ENCODE measurements at regions not wholly inside any gene's neighbourhood (a gene's known extent, or its start where the extent isn't known, plus 50 kb on each side); places are given as distances from the start of the nearest gene placed in this dataset.

DNA sequence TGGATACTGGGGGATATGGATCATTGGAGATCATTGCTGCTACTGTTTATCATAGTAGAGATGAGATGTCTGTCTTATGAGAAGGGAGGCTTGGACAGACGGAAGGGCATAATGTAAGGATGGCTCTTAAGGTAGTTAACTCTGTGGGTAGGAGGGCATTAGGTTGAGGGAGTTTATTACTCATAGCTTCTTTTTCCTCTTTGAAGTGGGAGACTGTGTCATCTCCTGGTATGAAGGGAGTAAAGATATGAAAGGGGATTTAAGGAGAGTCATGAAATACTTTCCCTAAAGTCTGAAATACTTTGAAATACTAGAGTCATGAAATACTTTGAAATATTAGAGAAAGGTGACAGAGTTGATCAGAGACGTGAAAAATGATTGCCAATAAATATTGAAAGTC, 255.5 kb upstream of the PITX2 start:
- no peak overlapping the region for H3K4me3 ChIP-seq (ENCODE audit: low read depth in 2 of 2, low read length in 2 of 2)
- in situ Hi-C loops (cut with HindIII; ENCODE audit: low pct_unique_long_range_greater_than_20kb, low sequenced_read_pairs), result no loop called here
- TF ChIP-seq, protein P1, sequence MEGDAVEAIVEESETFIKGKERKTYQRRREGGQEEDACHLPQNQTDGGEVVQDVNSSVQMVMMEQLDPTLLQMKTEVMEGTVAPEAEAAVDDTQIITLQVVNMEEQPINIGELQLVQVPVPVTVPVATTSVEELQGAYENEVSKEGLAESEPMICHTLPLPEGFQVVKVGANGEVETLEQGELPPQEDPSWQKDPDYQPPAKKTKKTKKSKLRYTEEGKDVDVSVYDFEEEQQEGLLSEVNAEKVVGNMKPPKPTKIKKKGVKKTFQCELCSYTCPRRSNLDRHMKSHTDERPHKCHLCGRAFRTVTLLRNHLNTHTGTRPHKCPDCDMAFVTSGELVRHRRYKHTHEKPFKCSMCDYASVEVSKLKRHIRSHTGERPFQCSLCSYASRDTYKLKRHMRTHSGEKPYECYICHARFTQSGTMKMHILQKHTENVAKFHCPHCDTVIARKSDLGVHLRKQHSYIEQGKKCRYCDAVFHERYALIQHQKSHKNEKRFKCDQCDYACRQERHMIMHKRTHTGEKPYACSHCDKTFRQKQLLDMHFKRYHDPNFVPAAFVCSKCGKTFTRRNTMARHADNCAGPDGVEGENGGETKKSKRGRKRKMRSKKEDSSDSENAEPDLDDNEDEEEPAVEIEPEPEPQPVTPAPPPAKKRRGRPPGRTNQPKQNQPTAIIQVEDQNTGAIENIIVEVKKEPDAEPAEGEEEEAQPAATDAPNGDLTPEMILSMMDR (IDR thresholded peaks at IDR 0.05), result no peak
- TF ChIP-seq, protein P2, sequence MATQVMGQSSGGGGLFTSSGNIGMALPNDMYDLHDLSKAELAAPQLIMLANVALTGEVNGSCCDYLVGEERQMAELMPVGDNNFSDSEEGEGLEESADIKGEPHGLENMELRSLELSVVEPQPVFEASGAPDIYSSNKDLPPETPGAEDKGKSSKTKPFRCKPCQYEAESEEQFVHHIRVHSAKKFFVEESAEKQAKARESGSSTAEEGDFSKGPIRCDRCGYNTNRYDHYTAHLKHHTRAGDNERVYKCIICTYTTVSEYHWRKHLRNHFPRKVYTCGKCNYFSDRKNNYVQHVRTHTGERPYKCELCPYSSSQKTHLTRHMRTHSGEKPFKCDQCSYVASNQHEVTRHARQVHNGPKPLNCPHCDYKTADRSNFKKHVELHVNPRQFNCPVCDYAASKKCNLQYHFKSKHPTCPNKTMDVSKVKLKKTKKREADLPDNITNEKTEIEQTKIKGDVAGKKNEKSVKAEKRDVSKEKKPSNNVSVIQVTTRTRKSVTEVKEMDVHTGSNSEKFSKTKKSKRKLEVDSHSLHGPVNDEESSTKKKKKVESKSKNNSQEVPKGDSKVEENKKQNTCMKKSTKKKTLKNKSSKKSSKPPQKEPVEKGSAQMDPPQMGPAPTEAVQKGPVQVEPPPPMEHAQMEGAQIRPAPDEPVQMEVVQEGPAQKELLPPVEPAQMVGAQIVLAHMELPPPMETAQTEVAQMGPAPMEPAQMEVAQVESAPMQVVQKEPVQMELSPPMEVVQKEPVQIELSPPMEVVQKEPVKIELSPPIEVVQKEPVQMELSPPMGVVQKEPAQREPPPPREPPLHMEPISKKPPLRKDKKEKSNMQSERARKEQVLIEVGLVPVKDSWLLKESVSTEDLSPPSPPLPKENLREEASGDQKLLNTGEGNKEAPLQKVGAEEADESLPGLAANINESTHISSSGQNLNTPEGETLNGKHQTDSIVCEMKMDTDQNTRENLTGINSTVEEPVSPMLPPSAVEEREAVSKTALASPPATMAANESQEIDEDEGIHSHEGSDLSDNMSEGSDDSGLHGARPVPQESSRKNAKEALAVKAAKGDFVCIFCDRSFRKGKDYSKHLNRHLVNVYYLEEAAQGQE (IDR thresholded peaks at IDR 0.05; ENCODE audit: insufficient read depth in 1 of 2, low read depth in 2 of 2, low read length in 1 of 2), result no peak
- TF ChIP-seq SIN3A (IDR thresholded peaks at IDR 0.05; ENCODE audit: borderline replicate concordance, insufficient read depth, low read depth, low read length) (no peak), POLR2AphosphoS5 (IDR thresholded peaks at IDR 0.05; ENCODE audit: low read depth, low read length) (no peak), TCF7L2 (IDR thresholded peaks at IDR 0.05; ENCODE audit: low read depth, low read length) (no peak)
- no peaks in the 10 kb centered on the region for H3K27me3 ChIP-seq (ENCODE audit: control insufficient read depth, insufficient read depth, low read length)
- no peaks in the 10 kb centered on the region for H3K9me3 ChIP-seq (ENCODE audit: control insufficient read depth, insufficient read depth, low read depth, low read length)
- no peaks in the 10 kb centered on the region for H3K36me3 ChIP-seq (ENCODE audit: control insufficient read depth, insufficient read depth, low read length)
- DNase-seq (ENCODE audit: low read depth, low spot score) (no peak), ATAC-seq (no peak)
- H3K4me1 ChIP-seq (ENCODE audit: control insufficient read depth, insufficient read depth, low read length), result no peaks in the 10 kb centered on the region
- POLR2A ChIA-PET, result no interaction called here
- intact Hi-C loops (cut with micrococcal nuclease; ENCODE audit: unreplicated experiment), result no loop called here
- no peak overlapping the region for H3K27ac ChIP-seq (ENCODE audit: low read length)
- no TSS peak for BruUV-seq (replicated peaks)
- CTCF ChIA-PET, result no interaction called here

DNA sequence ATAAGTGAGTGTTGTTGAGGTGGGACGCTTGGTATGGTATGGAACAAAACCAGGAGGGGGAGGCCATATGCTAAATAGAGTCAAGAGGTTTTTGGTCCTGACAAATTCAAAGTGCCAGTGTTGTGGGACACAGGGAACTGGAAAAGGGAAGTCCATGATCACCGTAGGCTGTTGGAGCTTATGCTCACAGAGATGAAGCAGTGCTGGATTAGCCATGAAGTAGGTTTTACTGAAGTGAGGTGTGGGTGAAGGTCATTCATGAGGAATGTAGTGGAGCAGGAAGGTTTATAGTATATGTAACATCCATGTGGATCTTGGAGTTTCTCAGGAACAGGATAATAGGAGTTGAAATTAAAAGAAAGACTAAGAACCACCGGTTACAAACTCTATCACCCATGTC, 256.1 kb upstream of the PITX2 start:
- Histone ChIP-seq H3K9me3 (ENCODE audit: control insufficient read depth, insufficient read depth, low read depth, low read length) (no peaks in the 10 kb centered on the region), H3K27me3 (ENCODE audit: control insufficient read depth, insufficient read depth, low read length) (no peaks in the 10 kb centered on the region), H3K4me3 (ENCODE audit: low read depth in 2 of 2, low read length in 2 of 2) (no peak overlapping the region), H3K27ac (ENCODE audit: low read length) (no peak overlapping the region), H3K4me1 (ENCODE audit: control insufficient read depth, insufficient read depth, low read length) (no peaks in the 10 kb centered on the region), H3K36me3 (ENCODE audit: control insufficient read depth, insufficient read depth, low read length) (no peaks in the 10 kb centered on the region)
- BruUV-seq (replicated peaks), result no TSS peak
- in situ Hi-C loops (cut with HindIII; ENCODE audit: low pct_unique_long_range_greater_than_20kb, low sequenced_read_pairs), result no loop called here
- ATAC-seq (no peak), DNase-seq (ENCODE audit: low read depth, low spot score) (no peak)
- ChIA-PET POLR2A (no interaction called here), CTCF (no interaction called here)
- intact Hi-C loops (cut with micrococcal nuclease; ENCODE audit: unreplicated experiment), result no loop called here
- TF ChIP-seq, protein P1 (IDR thresholded peaks at IDR 0.05), result no peak

DNA sequence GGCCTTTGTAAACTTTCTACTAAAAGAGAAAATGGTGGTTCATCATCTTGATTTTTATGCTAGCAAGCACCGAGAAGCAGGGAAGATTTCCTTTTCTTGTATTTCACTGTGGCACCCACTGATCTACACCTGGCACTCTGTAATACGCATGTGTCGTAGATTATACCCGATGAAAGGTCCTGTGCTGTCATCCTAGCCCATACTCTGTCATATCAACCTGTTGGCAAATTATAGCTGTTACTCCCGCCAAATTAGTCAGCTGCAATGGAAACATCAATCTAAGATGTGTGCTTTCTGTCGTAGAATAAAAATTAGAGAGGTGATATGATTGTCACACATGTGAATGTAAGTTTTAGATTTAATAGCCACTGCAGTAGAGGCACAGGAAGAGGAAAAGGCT, 263.4 kb upstream of the PITX2 start:
- no TSS peak for BruUV-seq (replicated peaks)
- H3K36me3 ChIP-seq (ENCODE audit: control insufficient read depth, insufficient read depth, low read length), result no peaks in the 10 kb centered on the region
- CTCF ChIA-PET, result no interaction called here
- POLR2A ChIA-PET, result no interaction called here
- TF ChIP-seq SIN3A (IDR thresholded peaks at IDR 0.05; ENCODE audit: borderline replicate concordance, insufficient read depth, low read depth, low read length), result no peak
- no peak for TF ChIP-seq POLR2AphosphoS5 (IDR thresholded peaks at IDR 0.05; ENCODE audit: low read depth, low read length)
- no peak for TF ChIP-seq TCF7L2 (IDR thresholded peaks at IDR 0.05; ENCODE audit: low read depth, low read length)
- TF ChIP-seq, protein P1 (IDR thresholded peaks at IDR 0.05), result no peak
- TF ChIP-seq, protein P2 (IDR thresholded peaks at IDR 0.05; ENCODE audit: insufficient read depth in 1 of 2, low read depth in 2 of 2, low read length in 1 of 2), result no peak
- H3K27ac ChIP-seq (ENCODE audit: low read length), result no peak overlapping the region
- no peak overlapping the region for H3K4me3 ChIP-seq (ENCODE audit: low read depth in 2 of 2, low read length in 2 of 2)
- H3K9me3 ChIP-seq (ENCODE audit: control insufficient read depth, insufficient read depth, low read depth, low read length), result no peaks in the 10 kb centered on the region
- ATAC-seq (no peak), DNase-seq (ENCODE audit: low read depth, low spot score) (no peak)
- no peaks in the 10 kb centered on the region for H3K27me3 ChIP-seq (ENCODE audit: control insufficient read depth, insufficient read depth, low read length)
- intact Hi-C loops (cut with micrococcal nuclease; ENCODE audit: unreplicated experiment) (no loop called here), in situ Hi-C loops (cut with HindIII; ENCODE audit: low pct_unique_long_range_greater_than_20kb, low sequenced_read_pairs) (no loop called here)
- H3K4me1 ChIP-seq (ENCODE audit: control insufficient read depth, insufficient read depth, low read length), result no peaks in the 10 kb centered on the region
